ENCODE measurements at regions not wholly inside any gene's neighbourhood (a gene's known extent, or its start where the extent isn't known, plus 50 kb on each side); places are given as distances from the start of the nearest gene placed in this dataset.

DNA sequence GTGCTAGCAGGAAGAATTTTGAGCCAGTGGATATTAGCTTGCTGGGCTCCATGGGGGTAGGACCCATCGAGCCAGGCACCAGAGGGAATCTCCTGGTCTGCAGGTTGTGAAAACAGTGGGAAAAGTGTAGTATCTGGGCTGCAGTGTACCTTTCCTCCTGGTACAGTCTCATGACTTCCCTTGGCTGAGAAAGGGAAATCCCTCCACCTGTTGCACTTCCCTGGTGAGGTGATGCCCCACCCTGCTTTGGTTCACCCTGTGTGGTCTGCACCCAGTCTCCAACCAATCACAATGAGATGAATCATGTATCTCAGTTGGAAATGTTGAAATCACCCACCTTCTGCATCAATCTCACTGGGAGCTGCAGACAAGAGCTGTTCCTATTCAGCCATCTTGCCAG is 341.4 kb upstream of the IRS4 start:
- TF ChIP-seq, protein P1, sequence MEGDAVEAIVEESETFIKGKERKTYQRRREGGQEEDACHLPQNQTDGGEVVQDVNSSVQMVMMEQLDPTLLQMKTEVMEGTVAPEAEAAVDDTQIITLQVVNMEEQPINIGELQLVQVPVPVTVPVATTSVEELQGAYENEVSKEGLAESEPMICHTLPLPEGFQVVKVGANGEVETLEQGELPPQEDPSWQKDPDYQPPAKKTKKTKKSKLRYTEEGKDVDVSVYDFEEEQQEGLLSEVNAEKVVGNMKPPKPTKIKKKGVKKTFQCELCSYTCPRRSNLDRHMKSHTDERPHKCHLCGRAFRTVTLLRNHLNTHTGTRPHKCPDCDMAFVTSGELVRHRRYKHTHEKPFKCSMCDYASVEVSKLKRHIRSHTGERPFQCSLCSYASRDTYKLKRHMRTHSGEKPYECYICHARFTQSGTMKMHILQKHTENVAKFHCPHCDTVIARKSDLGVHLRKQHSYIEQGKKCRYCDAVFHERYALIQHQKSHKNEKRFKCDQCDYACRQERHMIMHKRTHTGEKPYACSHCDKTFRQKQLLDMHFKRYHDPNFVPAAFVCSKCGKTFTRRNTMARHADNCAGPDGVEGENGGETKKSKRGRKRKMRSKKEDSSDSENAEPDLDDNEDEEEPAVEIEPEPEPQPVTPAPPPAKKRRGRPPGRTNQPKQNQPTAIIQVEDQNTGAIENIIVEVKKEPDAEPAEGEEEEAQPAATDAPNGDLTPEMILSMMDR (IDR thresholded peaks at IDR 0.05) = no peak
- TF ChIP-seq EZH2phosphoT487 (IDR thresholded peaks at IDR 0.05) (no peak), EZH2 (IDR thresholded peaks at IDR 0.05) (no peak)
